HEK293T (cell line): ENCODE measurements at regions not wholly inside any gene's neighbourhood (a gene's known extent, or its start where the extent isn't known, plus 50 kb on each side); places are given as distances from the start of the nearest gene placed in this dataset.

Experiments used
- ARNT ChIP-seq: fragments of 450-650 bp; IDR thresholded peaks from 2 replicates; pipeline ENCODE4 v1.6.1; 2017; ENCODE audit warnings: mild to moderate bottlenecking
- BHLHE40 ChIP-seq: fragments of 450-650 bp; IDR thresholded peaks from 2 replicates; pipeline ENCODE4 v1.6.1; 2016; ENCODE audit warnings: mild to moderate bottlenecking, moderate library complexity, borderline replicate concordance
- CTBP1 ChIP-seq: fragments of 450-650 bp; IDR thresholded peaks from 2 replicates; pipeline ENCODE4 v1.6.1; 2016; ENCODE audit warnings: borderline replicate concordance
- FOXA1 ChIP-seq: fragments of 450-650 bp; IDR thresholded peaks from 2 replicates; pipeline ENCODE4 v1.6.1; 2016; ENCODE audit warnings: mild to moderate bottlenecking
- FOXK2 ChIP-seq: fragments of 450-650 bp; IDR thresholded peaks from 2 replicates; pipeline ENCODE4 v1.6.1; 2016; ENCODE audit warnings: mild to moderate bottlenecking
- FOXM1 ChIP-seq: fragments of 450-650 bp; IDR thresholded peaks from 2 replicates; pipeline ENCODE4 v1.6.1; 2017; ENCODE audit warnings: mild to moderate bottlenecking, borderline replicate concordance
- L3MBTL2 ChIP-seq: fragments of 450-650 bp; conservative IDR thresholded peaks from 2 replicates; pipeline ENCODE4 v1.6.1; 2016; ENCODE audit warnings: mild to moderate bottlenecking
- NFRKB ChIP-seq: fragments of 450-650 bp; IDR thresholded peaks from 2 replicates; pipeline ENCODE4 v1.6.1; 2016; ENCODE audit warnings: mild to moderate bottlenecking, moderate library complexity
- PKNOX1 ChIP-seq: fragments of 450-650 bp; IDR thresholded peaks from 2 replicates; pipeline ENCODE4 v1.6.1; 2016
- SP1 ChIP-seq: fragments of 450-650 bp; IDR thresholded peaks from 2 replicates; pipeline ENCODE4 v1.6.1; 2017
- SUZ12 ChIP-seq: fragments of 450-650 bp; IDR thresholded peaks from 2 replicates; pipeline ENCODE4 v1.6.1; 2016; ENCODE audit warnings: mild to moderate bottlenecking
- ZNF384 ChIP-seq: fragments of 450-650 bp; IDR thresholded peaks from 2 replicates; pipeline ENCODE4 v1.6.1; 2016

- TF ChIP-seq FOXK2 (no peak), BHLHE40 (no peak), CTBP1 (no peak), FOXM1 (no peak), ZNF384 (no peak), SP1 (no peak), FOXA1 (no peak), L3MBTL2 (no peak), NFRKB (no peak), PKNOX1 (no peak), SUZ12 (no peak), ARNT (no peak)
Observed at GRCh38 chr15:95799286-95800200, 531.0 kb upstream of the NR2F2 start.
